Uterus (tissue), 2 donors: ENCODE measurements at regions not wholly inside any gene's neighbourhood (a gene's known extent, or its start where the extent isn't known, plus 50 kb on each side); places are given as distances from the start of the nearest gene placed in this dataset.

Experiments used
- CTCF ChIP-seq, 4 experiments: fragments of 200-600 bp in 2 of 4; fragments of 450-650 bp in 2 of 4; sonication (generic) in 2 of 4; IDR thresholded peaks; one replicate each; pipeline ENCODE4 v1.5.1; 2016 to 2019; ENCODE audit warnings: antibody characterized with exemption in 4 of 4, mild to moderate bottlenecking in 2 of 4, moderate library complexity in 1 of 4
- POLR2A ChIP-seq, 2 donors: fragments of 450-650 bp; IDR thresholded peaks; one replicate each; pipeline ENCODE4 v1.6.1; 2016; ENCODE audit warnings: antibody characterized with exemption in 2 of 2, mild to moderate bottlenecking in 1 of 2, moderate library complexity in 1 of 2

- TF ChIP-seq CTCF (IDR thresholded peaks at IDR 0.05) = no peak
- TF ChIP-seq POLR2A (IDR thresholded peaks at IDR 0.05) = no peak
Measured at GRCh38 chr14:30444451-30444850, 114.5 kb upstream of the G2E3 start.
